HFFc6 (cell line): ENCODE measurements at regions not wholly inside any gene's neighbourhood (a gene's known extent, or its start where the extent isn't known, plus 50 kb on each side); places are given as distances from the start of the nearest gene placed in this dataset.
"Not testable (repeated sequence)": the region's sequence is repeated elsewhere in the genome, so short reads cannot be mapped to it uniquely, and the experiment has no call there.

ENCODE experiments used
- DNase-seq: peaks from one replicate; pipeline ENCODE4 v3.0.0-alpha.2; 2018
- H3K27ac Mint-ChIP-seq: 2 replicates; pipeline ENCODE4 v1.8.0; 2020; ENCODE audit warnings: mild to moderate bottlenecking, mixed read lengths
- H3K27me3 Mint-ChIP-seq: 2 replicates; pipeline ENCODE4 v1.8.0; 2021; ENCODE audit warnings: mild to moderate bottlenecking, moderate library complexity, mixed read lengths; ENCODE audit not compliant: insufficient read depth
- H3K36me3 Mint-ChIP-seq: 2 replicates; pipeline ENCODE4 v1.8.0; 2021; ENCODE audit warnings: low read depth, mixed read lengths
- H3K4me1 Mint-ChIP-seq: 2 replicates; pipeline ENCODE4 v1.8.0; 2020; ENCODE audit warnings: low read depth, mixed read lengths
- H3K4me3 Mint-ChIP-seq: 2 replicates; pipeline ENCODE4 v1.8.0; 2020; ENCODE audit warnings: mild to moderate bottlenecking, moderate library complexity, mixed read lengths
- H3K9me3 Mint-ChIP-seq: 2 replicates; pipeline ENCODE4 v1.8.0; 2020; ENCODE audit warnings: mild to moderate bottlenecking, mixed read lengths
- TF ChIP-seq, protein P1 (sequence below): fragments of 200-600 bp; sonication (generic); IDR thresholded peaks from 2 replicates; pipeline ENCODE4 v1.5.0; 2021; ENCODE audit warnings: antibody characterized with exemption, mild to moderate bottlenecking

- Mint-ChIP-seq H3K4me3 (no peak overlapping the region), H3K27ac (no peak overlapping the region), H3K4me1 (no peaks in the 10 kb centered on the region), H3K9me3 (no peaks in the 10 kb centered on the region; the same call in 1 of the 2 replicates), H3K36me3 (no peaks in the 10 kb centered on the region), H3K27me3 (no peaks in the 10 kb centered on the region)
- TF ChIP-seq, protein P1, sequence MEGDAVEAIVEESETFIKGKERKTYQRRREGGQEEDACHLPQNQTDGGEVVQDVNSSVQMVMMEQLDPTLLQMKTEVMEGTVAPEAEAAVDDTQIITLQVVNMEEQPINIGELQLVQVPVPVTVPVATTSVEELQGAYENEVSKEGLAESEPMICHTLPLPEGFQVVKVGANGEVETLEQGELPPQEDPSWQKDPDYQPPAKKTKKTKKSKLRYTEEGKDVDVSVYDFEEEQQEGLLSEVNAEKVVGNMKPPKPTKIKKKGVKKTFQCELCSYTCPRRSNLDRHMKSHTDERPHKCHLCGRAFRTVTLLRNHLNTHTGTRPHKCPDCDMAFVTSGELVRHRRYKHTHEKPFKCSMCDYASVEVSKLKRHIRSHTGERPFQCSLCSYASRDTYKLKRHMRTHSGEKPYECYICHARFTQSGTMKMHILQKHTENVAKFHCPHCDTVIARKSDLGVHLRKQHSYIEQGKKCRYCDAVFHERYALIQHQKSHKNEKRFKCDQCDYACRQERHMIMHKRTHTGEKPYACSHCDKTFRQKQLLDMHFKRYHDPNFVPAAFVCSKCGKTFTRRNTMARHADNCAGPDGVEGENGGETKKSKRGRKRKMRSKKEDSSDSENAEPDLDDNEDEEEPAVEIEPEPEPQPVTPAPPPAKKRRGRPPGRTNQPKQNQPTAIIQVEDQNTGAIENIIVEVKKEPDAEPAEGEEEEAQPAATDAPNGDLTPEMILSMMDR: no peak
- no peak for DNase-seq
Measured at GRCh38 chr1:73009311-73009710, 727.0 kb upstream of the NEGR1 start.

- Mint-ChIP-seq H3K36me3 (peaks cover 3% of the 10 kb centered on the region; the same call in 1 of the 2 replicates), H3K9me3 (peaks cover 25% of the 10 kb centered on the region), H3K27ac (no peak overlapping the region), H3K4me1 (no peaks in the 10 kb centered on the region), H3K27me3 (no peaks in the 10 kb centered on the region), H3K4me3 (no peak overlapping the region)
- TF ChIP-seq, protein P1: no peak
- no peak for DNase-seq
Measured at GRCh38 chr1:72997624-72998023, 715.3 kb upstream of the NEGR1 start.

- Mint-ChIP-seq H3K4me1 (no peaks in the 10 kb centered on the region), H3K9me3 (peaks cover 26% of the 10 kb centered on the region), H3K27me3 (no peaks in the 10 kb centered on the region), H3K27ac (no peak overlapping the region), H3K36me3 (peaks cover 5% of the 10 kb centered on the region; the same call in 1 of the 2 replicates), H3K4me3 (no peak overlapping the region)
- TF ChIP-seq, protein P1: no peak
- DNase-seq: no peak
Measured at GRCh38 chr1:72997041-72997440, 714.7 kb upstream of the NEGR1 start.

- not testable (repeated sequence) for H3K4me3 Mint-ChIP-seq, DNase-seq, H3K27me3 Mint-ChIP-seq, H3K4me1 Mint-ChIP-seq, H3K27ac Mint-ChIP-seq, H3K36me3 Mint-ChIP-seq
- peaks cover 13% of the 10 kb centered on the region for H3K9me3 Mint-ChIP-seq
Measured at GRCh38 chr1:72987871-72988270, 705.5 kb upstream of the NEGR1 start.

- TF ChIP-seq, protein P1: no peak
- Mint-ChIP-seq H3K27ac (no peak overlapping the region), H3K4me1 (no peaks in the 10 kb centered on the region), H3K27me3 (0 out of 2 replicates have a peak, but pooled peaks cover 2% of the 10 kb centered on the region), H3K9me3 (peaks cover 9% of the 10 kb centered on the region), H3K4me3 (no peak overlapping the region), H3K36me3 (no peaks in the 10 kb centered on the region)
- no peak for DNase-seq
Measured at GRCh38 chr1:72986591-72987290, 704.4 kb upstream of the NEGR1 start.

- H3K4me1 Mint-ChIP-seq, H3K9me3 Mint-ChIP-seq, H3K27ac Mint-ChIP-seq, H3K27me3 Mint-ChIP-seq, DNase-seq, H3K4me3 Mint-ChIP-seq, H3K36me3 Mint-ChIP-seq: not testable (repeated sequence)
Measured at GRCh38 chr1:72985024-72985423, 702.7 kb upstream of the NEGR1 start.

- H3K27me3 Mint-ChIP-seq, H3K36me3 Mint-ChIP-seq, DNase-seq, H3K4me3 Mint-ChIP-seq, H3K27ac Mint-ChIP-seq, H3K4me1 Mint-ChIP-seq: not testable (repeated sequence)
- peaks cover 16% of the 10 kb centered on the region for H3K9me3 Mint-ChIP-seq
Measured at GRCh38 chr1:72983011-72983410, 700.7 kb upstream of the NEGR1 start.
